Esophagus muscularis mucosa (tissue), 4 donors: ENCODE measurements at regions not wholly inside any gene's neighbourhood (a gene's known extent, or its start where the extent isn't known, plus 50 kb on each side); places are given as distances from the start of the nearest gene placed in this dataset.
"Not testable (repeated sequence)": the region's sequence is repeated elsewhere in the genome, so short reads cannot be mapped to it uniquely, and the experiment has no call there.

ENCODE experiments used
- DNase-seq: peaks from one replicate; pipeline ENCODE4 v3.0.0-alpha.2; 2017; ENCODE audit errors: extremely low spot score
- H3K27ac ChIP-seq, 4 donors: fragments of 200-600 bp; sonication (generic); replicated peaks in 1 of 4; 1 replicate in 3 of 4; 2 replicates in 1 of 4; pipeline ENCODE4 v1.5.1; 2016 to 2019; ENCODE audit warnings: mild to moderate bottlenecking in 1 of 4
- H3K27me3 ChIP-seq, 4 donors: fragments of 200-600 bp; sonication (generic); one replicate each; pipeline versions ENCODE4 v1.5.1 to v1.6.0; 2016 to 2019
- H3K36me3 ChIP-seq, 4 donors: fragments of 200-600 bp; sonication (generic); one replicate each; pipeline ENCODE4 v1.5.1; 2016 to 2019
- H3K4me1 ChIP-seq, 4 donors: fragments of 200-600 bp; sonication (generic); one replicate each; pipeline ENCODE4 v1.5.1; 2016 to 2019
- H3K4me3 ChIP-seq, 4 donors: fragments of 200-600 bp; sonication (generic); 1 replicate in 2 of 4; 2 replicates in 2 of 4; pipeline ENCODE4 v1.5.1; 2016 to 2019; ENCODE audit warnings: mild to moderate bottlenecking in 4 of 4, moderate library complexity in 1 of 4
- H3K9me3 ChIP-seq, 4 donors: fragments of 200-600 bp; sonication (generic); 1 replicate in 3 of 4; 2 replicates in 1 of 4; pipeline ENCODE4 v1.5.1; 2016 to 2019
- CTCF ChIP-seq, 3 experiments: fragments of 200-600 bp in 2 of 3; fragments of 450-650 bp in 1 of 3; sonication (generic) in 2 of 3; IDR thresholded peaks; one replicate each; pipeline ENCODE4 v1.5.1; 2017 to 2019; ENCODE audit warnings: antibody characterized with exemption in 3 of 3, mild to moderate bottlenecking in 2 of 3, moderate library complexity in 1 of 3
- EP300 ChIP-seq: sonication (generic); formaldehyde crosslinking; IDR thresholded peaks from one replicate; pipeline ENCODE4 v1.6.1; 2017; ENCODE audit warnings: antibody characterized with exemption
- POLR2A ChIP-seq: fragments of 450-650 bp; IDR thresholded peaks from one replicate; pipeline ENCODE4 v1.6.1; 2017; ENCODE audit warnings: antibody characterized with exemption, moderate library complexity, mild to moderate bottlenecking, low read depth
- POLR2AphosphoS5 ChIP-seq, 2 donors: sonication (generic); formaldehyde crosslinking; IDR thresholded peaks; one replicate each; pipeline ENCODE4 v1.6.1; 2017; ENCODE audit warnings: antibody characterized with exemption in 2 of 2
- WGBS: methylation state at CpG from one replicate; pipeline ENCODE4 v1.1.5; 2018; 5-methylcytosine and 5-hydroxymethylcytosine counted together
- intact Hi-C: fragments of 100-400 bp; cut with DNase I; formaldehyde crosslinking; loops from one replicate; pipeline ENCODE4 v1.15.1; 2023

GRCh38 chr18:1658908-1659566 lies 754.4 kb downstream of the ADCYAP1 start:
- Histone ChIP-seq H3K36me3 (no peaks in the 10 kb centered on the region), H3K4me1 (no peaks in the 10 kb centered on the region)

GRCh38 chr18:1663879-1664705 lies 759.4 kb downstream of the ADCYAP1 start:
- Histone ChIP-seq H3K4me3 (no peak overlapping the region), H3K36me3 (no peaks in the 10 kb centered on the region), H3K9me3 (no peaks in the 10 kb centered on the region), H3K27ac (no peak overlapping the region), H3K4me1 (no peaks in the 10 kb centered on the region), H3K27me3 (no peaks in the 10 kb centered on the region)
- no peak for DNase-seq
- 49% methylated on average over 12 of the region's 12 CpGs for WGBS
- intact Hi-C loops = no loop called here
- no peak for TF ChIP-seq POLR2AphosphoS5 (IDR thresholded peaks at IDR 0.05)
- TF ChIP-seq CTCF (IDR thresholded peaks at IDR 0.05) = peak in 2 of 3 experiments; percentile 28 to 32
- TF ChIP-seq EP300 = no peak

More at GRCh38 chr18:1658908-1659566, 754.4 kb downstream of the ADCYAP1 start:
- WGBS = 26% methylated on average over 9 of the region's 9 CpGs
- Histone ChIP-seq H3K27me3 (no peaks in the 10 kb centered on the region), H3K27ac (no peak overlapping the region), H3K4me3 (no peak overlapping the region), H3K9me3 (no peaks in the 10 kb centered on the region)
- TF ChIP-seq CTCF (IDR thresholded peaks at IDR 0.05) (no peak), EP300 (no peak)
- no peak for DNase-seq
- intact Hi-C loops = no loop called here

GRCh38 chr18:1665079-1665478 lies 760.4 kb downstream of the ADCYAP1 start:
- DNase-seq = no peak
- Histone ChIP-seq H3K4me3 (no peak overlapping the region), H3K27me3 (no peaks in the 10 kb centered on the region), H3K9me3 (no peaks in the 10 kb centered on the region), H3K4me1 (no peaks in the 10 kb centered on the region), H3K36me3 (no peaks in the 10 kb centered on the region), H3K27ac (no peak overlapping the region)
- intact Hi-C loops = no loop called here
- TF ChIP-seq EP300 (no peak), CTCF (IDR thresholded peaks at IDR 0.05) (no peak), POLR2AphosphoS5 (IDR thresholded peaks at IDR 0.05) (no peak)
- WGBS = 12% methylated on average over 1 of the region's 1 CpG

GRCh38 chr18:1668279-1668678 lies 763.6 kb downstream of the ADCYAP1 start:
- 60% methylated on average over 4 of the region's 4 CpGs for WGBS
- H3K4me1 ChIP-seq = no peaks in the 10 kb centered on the region
- intact Hi-C loops = no loop called here
- H3K27ac ChIP-seq = no peak overlapping the region
- H3K27me3 ChIP-seq = no peaks in the 10 kb centered on the region
- no peak for TF ChIP-seq POLR2A
- TF ChIP-seq CTCF (IDR thresholded peaks at IDR 0.05) = no peak
- no peak for TF ChIP-seq POLR2AphosphoS5 (IDR thresholded peaks at IDR 0.05)
- TF ChIP-seq EP300 = no peak
- H3K36me3 ChIP-seq = no peaks in the 10 kb centered on the region
- DNase-seq = no peak
- peaks cover 0 to 17% (median 4%) of the 10 kb centered on the region in 4 donors for H3K9me3 ChIP-seq
- no peak overlapping the region for H3K4me3 ChIP-seq

- intact Hi-C loops = not testable (repeated sequence)
Measured at GRCh38 chr18:1671710-1672109, 767.0 kb downstream of the ADCYAP1 start.

More at GRCh38 chr18:1671710-1672109, 767.0 kb downstream of the ADCYAP1 start:
- H3K27ac ChIP-seq, H3K4me3 ChIP-seq, H3K36me3 ChIP-seq, H3K27me3 ChIP-seq, H3K4me1 ChIP-seq, DNase-seq: not testable (repeated sequence)
- peaks cover 0 to 17% (median 4%) of the 10 kb centered on the region in 4 donors for H3K9me3 ChIP-seq
- 80% methylated on average over 2 of the region's 2 CpGs for WGBS
